ENCODE measurements at regions not wholly inside any gene's neighbourhood (a gene's known extent, or its start where the extent isn't known, plus 50 kb on each side); places are given as distances from the start of the nearest gene placed in this dataset.

GRCh38 chr21:32162727-32163320, 116.0 kb downstream of the MIS18A start:
- intact Hi-C loops (cut with micrococcal nuclease): no loop called here
- WGBS (ENCODE audit: insufficient coverage): 76% methylated on average over 6 of the region's 6 CpGs
- Mint-ChIP-seq H3K4me1 (no peaks in the 10 kb centered on the region), H3K36me3 (no peaks in the 10 kb centered on the region), H3K4me3 (no peak overlapping the region), H3K27ac (no peak overlapping the region), H3K27me3 (ENCODE audit: low read depth in 2 of 2) (peaks cover 23 to 49% of the 10 kb centered on the region in 2 donors), H3K9me3 (no peaks in the 10 kb centered on the region)
- Histone ChIP-seq H3K27ac (ENCODE audit: low read length) (no peak overlapping the region), H3K27me3 (ENCODE audit: control insufficient read depth, insufficient read depth, low read length) (no peaks in the 10 kb centered on the region), H3K4me1 (ENCODE audit: control insufficient read depth, insufficient read depth, low read length) (no peaks in the 10 kb centered on the region), H3K4me3 (ENCODE audit: low read length) (no peak overlapping the region), H3K9me3 (ENCODE audit: control insufficient read depth, insufficient read depth, low read length) (no peaks in the 10 kb centered on the region), H3K36me3 (ENCODE audit: control insufficient read depth, insufficient read depth, low read length) (no peaks in the 10 kb centered on the region)
- DNase-seq (no peak), ATAC-seq (no peak)
- TF ChIP-seq CTCF (IDR thresholded peaks at IDR 0.05): no peak

GRCh38 chr21:32155226-32155625, 123.6 kb downstream of the MIS18A start:
- Histone ChIP-seq H3K4me3 (ENCODE audit: low read length) (no peak overlapping the region), H3K27me3 (ENCODE audit: control insufficient read depth, insufficient read depth, low read length) (no peaks in the 10 kb centered on the region), H3K36me3 (ENCODE audit: control insufficient read depth, insufficient read depth, low read length) (no peaks in the 10 kb centered on the region), H3K27ac (ENCODE audit: low read length) (no peak overlapping the region), H3K4me1 (ENCODE audit: control insufficient read depth, insufficient read depth, low read length) (no peaks in the 10 kb centered on the region), H3K9me3 (ENCODE audit: control insufficient read depth, insufficient read depth, low read length) (no peaks in the 10 kb centered on the region)
- no peak overlapping the region for H3K27ac Mint-ChIP-seq
- ATAC-seq (no peak), DNase-seq (no peak)
- peaks cover 15 to 25% of the 10 kb centered on the region in 2 donors for H3K27me3 Mint-ChIP-seq (ENCODE audit: low read depth in 2 of 2)
- WGBS (ENCODE audit: insufficient coverage): 86% methylated on average over 2 of the region's 2 CpGs
- no peaks in the 10 kb centered on the region for H3K4me1 Mint-ChIP-seq
- no peaks in the 10 kb centered on the region for H3K36me3 Mint-ChIP-seq
- H3K4me3 Mint-ChIP-seq: no peak overlapping the region
- no peak for TF ChIP-seq CTCF (IDR thresholded peaks at IDR 0.05)
- H3K9me3 Mint-ChIP-seq: no peaks in the 10 kb centered on the region
- intact Hi-C loops (cut with micrococcal nuclease): no loop called here

GRCh38 chr21:32147041-32147440, 131.8 kb downstream of the MIS18A start:
- no peak for TF ChIP-seq CTCF (IDR thresholded peaks at IDR 0.05)
- intact Hi-C loops (cut with micrococcal nuclease): no loop called here

GRCh38 chr21:32144851-32145250, 134.0 kb downstream of the MIS18A start:
- Mint-ChIP-seq H3K36me3 (no peaks in the 10 kb centered on the region), H3K4me3 (no peak overlapping the region), H3K4me1 (no peaks in the 10 kb centered on the region), H3K27ac (no peak overlapping the region), H3K9me3 (no peaks in the 10 kb centered on the region), H3K27me3 (ENCODE audit: low read depth in 2 of 2) (peaks cover 10 to 17% of the 10 kb centered on the region in 2 donors)
- H3K27ac ChIP-seq (ENCODE audit: low read length): no peak overlapping the region
- DNase-seq (no peak), ATAC-seq (no peak)
- no peaks in the 10 kb centered on the region for H3K36me3 ChIP-seq (ENCODE audit: control insufficient read depth, insufficient read depth, low read length)
- H3K4me1 ChIP-seq (ENCODE audit: control insufficient read depth, insufficient read depth, low read length): no peaks in the 10 kb centered on the region
- intact Hi-C loops (cut with micrococcal nuclease): no loop called here
- H3K27me3 ChIP-seq (ENCODE audit: control insufficient read depth, insufficient read depth, low read length): no peaks in the 10 kb centered on the region
- no peak overlapping the region for H3K4me3 ChIP-seq (ENCODE audit: low read length)
- no peaks in the 10 kb centered on the region for H3K9me3 ChIP-seq (ENCODE audit: control insufficient read depth, insufficient read depth, low read length)
- no peak for TF ChIP-seq CTCF (IDR thresholded peaks at IDR 0.05)
- WGBS (ENCODE audit: insufficient coverage): 89% methylated on average over 2 of the region's 2 CpGs

More at GRCh38 chr21:32147041-32147440, 131.8 kb downstream of the MIS18A start:
- Histone ChIP-seq H3K4me1 (ENCODE audit: control insufficient read depth, insufficient read depth, low read length) (no peaks in the 10 kb centered on the region), H3K27ac (ENCODE audit: low read length) (no peak overlapping the region), H3K9me3 (ENCODE audit: control insufficient read depth, insufficient read depth, low read length) (no peaks in the 10 kb centered on the region), H3K27me3 (ENCODE audit: control insufficient read depth, insufficient read depth, low read length) (no peaks in the 10 kb centered on the region), H3K4me3 (ENCODE audit: low read length) (no peak overlapping the region), H3K36me3 (ENCODE audit: control insufficient read depth, insufficient read depth, low read length) (no peaks in the 10 kb centered on the region)
- H3K4me1 Mint-ChIP-seq: no peaks in the 10 kb centered on the region
- no peaks in the 10 kb centered on the region for H3K9me3 Mint-ChIP-seq
- DNase-seq: no peak
- H3K36me3 Mint-ChIP-seq: no peaks in the 10 kb centered on the region
- peaks cover 11 to 17% of the 10 kb centered on the region in 2 donors for H3K27me3 Mint-ChIP-seq (ENCODE audit: low read depth in 2 of 2)
- H3K27ac Mint-ChIP-seq: no peak overlapping the region
- 31% methylated on average over 2 of the region's 2 CpGs for WGBS (ENCODE audit: insufficient coverage)
- no peak for ATAC-seq
- H3K4me3 Mint-ChIP-seq: no peak overlapping the region

Data from natural killer cell (primary cell).